ENCODE measurements at regions not wholly inside any gene's neighbourhood (a gene's known extent, or its start where the extent isn't known, plus 50 kb on each side); places are given as distances from the start of the nearest gene placed in this dataset.
"Not testable (repeated sequence)": the region's sequence is repeated elsewhere in the genome, so short reads cannot be mapped to it uniquely, and the experiment has no call there.

- no peak for DNase-seq
These were observed 334.8 kb upstream of the RASGEF1B start for GRCh38 chr4:81806485-81806884.

- no peak for DNase-seq
These were observed 333.1 kb upstream of the RASGEF1B start for GRCh38 chr4:81804849-81805248.

GRCh38 chr4:81802285-81802846 is 330.7 kb upstream of the RASGEF1B start:
- no peak for DNase-seq

- DNase-seq, result no peak
These were observed 327.7 kb upstream of the RASGEF1B start for GRCh38 chr4:81799371-81799770.

- DNase-seq, result no peak
These were observed 325.3 kb upstream of the RASGEF1B start for GRCh38 chr4:81796790-81797528.

- no peak for DNase-seq
These were observed 320.8 kb upstream of the RASGEF1B start for GRCh38 chr4:81792521-81792920.

- DNase-seq, result no peak
These were observed 318.8 kb upstream of the RASGEF1B start for GRCh38 chr4:81790477-81790876.

- no peak for DNase-seq
These were observed 318.2 kb upstream of the RASGEF1B start for GRCh38 chr4:81789741-81790399.

GRCh38 chr4:81789158-81789557 is 317.5 kb upstream of the RASGEF1B start:
- DNase-seq, result no peak

- DNase-seq, result no peak
These were observed 315.1 kb upstream of the RASGEF1B start for GRCh38 chr4:81786766-81787165.

- no peak for DNase-seq
These were observed 314.5 kb upstream of the RASGEF1B start for GRCh38 chr4:81786063-81786763.

GRCh38 chr4:81785338-81785737 is 313.6 kb upstream of the RASGEF1B start:
- no peak for DNase-seq

- DNase-seq, result no peak
These were observed 311.9 kb upstream of the RASGEF1B start for GRCh38 chr4:81783558-81783957.

GRCh38 chr4:81781799-81782198 is 310.1 kb upstream of the RASGEF1B start:
- DNase-seq, result no peak

GRCh38 chr4:81777718-81778117 is 306.0 kb upstream of the RASGEF1B start:
- not testable (repeated sequence) for DNase-seq

GRCh38 chr4:81776794-81777193 is 305.1 kb upstream of the RASGEF1B start:
- no peak for DNase-seq

- no peak for DNase-seq
These were observed 301.9 kb upstream of the RASGEF1B start for GRCh38 chr4:81773557-81773956.

- DNase-seq, result no peak
These were observed 300.0 kb upstream of the RASGEF1B start for GRCh38 chr4:81771721-81772120.

GRCh38 chr4:81769244-81769643 is 297.5 kb upstream of the RASGEF1B start:
- no peak for DNase-seq

- no peak for DNase-seq
These were observed 287.0 kb upstream of the RASGEF1B start for GRCh38 chr4:81758574-81759264.

- DNase-seq, result no peak
These were observed 286.0 kb upstream of the RASGEF1B start for GRCh38 chr4:81757691-81758090.

GRCh38 chr4:81756973-81757372 is 285.3 kb upstream of the RASGEF1B start:
- DNase-seq, result no peak

- no peak for DNase-seq
These were observed 284.3 kb upstream of the RASGEF1B start for GRCh38 chr4:81756042-81756441.
